ENCODE measurements at regions not wholly inside any gene's neighbourhood (a gene's known extent, or its start where the extent isn't known, plus 50 kb on each side); places are given as distances from the start of the nearest gene placed in this dataset.
"Not testable (repeated sequence)": the region's sequence is repeated elsewhere in the genome, so short reads cannot be mapped to it uniquely, and the experiment has no call there.

DNA sequence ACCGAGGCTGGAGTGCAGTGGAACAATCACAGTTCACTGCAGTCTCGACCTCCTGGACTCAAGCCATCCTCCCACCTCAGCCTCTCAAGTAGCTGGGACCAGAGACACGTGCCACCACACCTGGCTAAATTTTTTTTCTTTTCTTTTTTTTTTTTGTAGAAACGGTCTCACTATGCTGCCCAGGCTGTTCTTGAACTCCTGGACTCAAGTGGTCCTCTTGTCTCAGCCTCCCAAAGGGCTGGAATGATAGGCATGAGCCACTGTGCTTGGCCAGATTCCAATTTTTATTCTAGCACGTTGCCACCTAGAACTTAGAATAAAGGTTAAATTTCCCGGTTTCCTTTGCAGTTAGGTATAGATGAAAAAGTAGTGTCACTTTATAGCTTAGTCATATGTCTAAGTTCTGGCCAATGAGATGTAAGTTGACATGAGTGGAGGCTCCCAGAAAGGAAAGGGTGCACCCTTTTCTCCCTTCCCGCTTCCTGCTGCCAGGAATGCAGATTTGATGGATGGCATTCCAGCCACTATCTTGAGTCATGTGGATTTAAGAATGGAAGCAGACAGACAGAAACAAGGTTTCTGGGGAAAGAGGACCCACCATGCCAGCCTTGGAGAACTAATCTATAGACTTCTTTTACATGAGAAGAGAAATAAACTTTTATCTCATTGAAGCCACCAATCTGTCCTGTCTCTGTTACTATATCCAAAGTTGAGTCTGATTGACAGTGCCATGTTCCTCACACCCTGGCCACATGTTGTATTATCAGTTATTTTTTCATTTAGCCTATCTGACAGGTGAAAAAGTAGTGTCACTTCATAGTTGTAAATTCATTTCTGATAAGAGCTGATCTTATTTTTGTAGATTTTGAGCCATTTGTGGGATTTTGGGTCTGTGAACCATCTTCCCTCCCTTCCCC is 60.6 kb upstream of the NCOA3 start:
- TF ChIP-seq, protein P1, sequence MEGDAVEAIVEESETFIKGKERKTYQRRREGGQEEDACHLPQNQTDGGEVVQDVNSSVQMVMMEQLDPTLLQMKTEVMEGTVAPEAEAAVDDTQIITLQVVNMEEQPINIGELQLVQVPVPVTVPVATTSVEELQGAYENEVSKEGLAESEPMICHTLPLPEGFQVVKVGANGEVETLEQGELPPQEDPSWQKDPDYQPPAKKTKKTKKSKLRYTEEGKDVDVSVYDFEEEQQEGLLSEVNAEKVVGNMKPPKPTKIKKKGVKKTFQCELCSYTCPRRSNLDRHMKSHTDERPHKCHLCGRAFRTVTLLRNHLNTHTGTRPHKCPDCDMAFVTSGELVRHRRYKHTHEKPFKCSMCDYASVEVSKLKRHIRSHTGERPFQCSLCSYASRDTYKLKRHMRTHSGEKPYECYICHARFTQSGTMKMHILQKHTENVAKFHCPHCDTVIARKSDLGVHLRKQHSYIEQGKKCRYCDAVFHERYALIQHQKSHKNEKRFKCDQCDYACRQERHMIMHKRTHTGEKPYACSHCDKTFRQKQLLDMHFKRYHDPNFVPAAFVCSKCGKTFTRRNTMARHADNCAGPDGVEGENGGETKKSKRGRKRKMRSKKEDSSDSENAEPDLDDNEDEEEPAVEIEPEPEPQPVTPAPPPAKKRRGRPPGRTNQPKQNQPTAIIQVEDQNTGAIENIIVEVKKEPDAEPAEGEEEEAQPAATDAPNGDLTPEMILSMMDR (IDR thresholded peaks at IDR 0.05; ENCODE audit: low read depth, low read length): no peak
- DNase-seq (ENCODE audit: low read depth, low spot score): peak; percentile 6
- in situ Hi-C loops (cut with HindIII; ENCODE audit: low sequenced_read_pairs): no loop called here
- no peak overlapping the region for H3K4me3 ChIP-seq (ENCODE audit: low read depth, low read length)

DNA sequence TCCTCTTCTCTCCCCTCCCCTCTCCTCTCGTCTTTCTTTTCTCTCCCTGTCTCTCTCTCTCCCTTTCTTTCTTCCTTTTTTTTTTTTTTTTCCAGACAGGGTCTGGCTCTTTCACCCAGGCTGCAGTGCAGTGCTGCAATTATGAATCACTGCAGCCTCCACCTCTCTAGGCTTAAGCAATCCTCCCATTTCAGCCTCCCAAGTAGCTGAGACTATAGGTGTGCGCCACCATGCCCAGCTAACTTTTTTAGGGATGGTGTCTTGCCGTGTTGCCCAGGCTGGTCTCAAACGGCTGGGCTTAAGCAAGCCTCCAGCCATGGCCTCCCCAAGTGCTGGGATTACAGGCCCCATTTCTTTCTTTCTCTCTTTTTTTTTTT is 59.9 kb upstream of the NCOA3 start:
- H3K4me3 ChIP-seq (ENCODE audit: low read depth, low read length): no peak overlapping the region
- TF ChIP-seq, protein P1 (IDR thresholded peaks at IDR 0.05; ENCODE audit: low read depth, low read length): no peak
- no peak for DNase-seq (ENCODE audit: low read depth, low spot score)
- in situ Hi-C loops (cut with HindIII; ENCODE audit: low sequenced_read_pairs): no loop called here

DNA sequence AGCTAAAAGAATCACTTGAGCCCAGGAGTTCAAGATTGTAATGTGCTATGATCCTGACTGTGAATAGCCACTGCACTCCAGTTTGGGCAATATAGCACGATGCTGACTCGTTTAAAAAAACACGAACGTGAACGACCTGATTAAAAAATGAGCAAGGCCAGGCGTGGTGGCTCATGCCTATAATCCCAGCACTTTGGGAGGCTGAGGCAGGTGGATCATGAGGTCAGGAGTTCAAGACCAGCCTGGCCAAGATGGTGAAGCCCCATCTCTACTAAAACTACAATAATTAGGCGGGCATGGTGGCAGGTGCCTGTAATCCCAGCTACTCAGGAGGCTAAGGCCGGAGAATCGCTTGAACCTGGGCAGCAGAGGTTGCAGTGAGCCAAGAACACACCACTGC is 58.6 kb upstream of the NCOA3 start:
- DNase-seq (ENCODE audit: low read depth, low spot score); H3K4me3 ChIP-seq (ENCODE audit: low read depth, low read length); in situ Hi-C loops (cut with HindIII; ENCODE audit: low sequenced_read_pairs): not testable (repeated sequence)

DNA sequence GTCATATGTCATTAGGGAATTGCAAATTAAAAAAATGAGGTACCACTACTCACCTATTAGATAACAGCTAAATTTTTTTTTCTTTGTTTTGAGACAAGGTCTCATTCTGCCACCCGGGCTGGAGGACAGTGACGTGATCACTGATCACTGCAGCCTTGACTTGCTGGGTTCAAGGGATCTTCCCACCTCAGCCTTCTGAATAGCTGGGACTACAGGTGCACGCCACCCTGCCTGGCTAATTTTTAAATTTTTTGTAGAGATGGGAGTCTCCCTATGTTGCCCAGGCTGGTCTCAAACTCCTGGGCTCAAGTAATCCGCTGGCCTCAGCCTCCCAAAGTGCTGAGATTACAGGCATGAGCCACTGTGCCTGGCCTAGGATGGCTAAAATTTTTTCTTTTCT is 57.1 kb upstream of the NCOA3 start:
- no peak overlapping the region for H3K4me3 ChIP-seq (ENCODE audit: low read depth, low read length)
- in situ Hi-C loops (cut with HindIII; ENCODE audit: low sequenced_read_pairs): no loop called here
- TF ChIP-seq, protein P1 (IDR thresholded peaks at IDR 0.05; ENCODE audit: low read depth, low read length): no peak
- no peak for DNase-seq (ENCODE audit: low read depth, low spot score)

DNA sequence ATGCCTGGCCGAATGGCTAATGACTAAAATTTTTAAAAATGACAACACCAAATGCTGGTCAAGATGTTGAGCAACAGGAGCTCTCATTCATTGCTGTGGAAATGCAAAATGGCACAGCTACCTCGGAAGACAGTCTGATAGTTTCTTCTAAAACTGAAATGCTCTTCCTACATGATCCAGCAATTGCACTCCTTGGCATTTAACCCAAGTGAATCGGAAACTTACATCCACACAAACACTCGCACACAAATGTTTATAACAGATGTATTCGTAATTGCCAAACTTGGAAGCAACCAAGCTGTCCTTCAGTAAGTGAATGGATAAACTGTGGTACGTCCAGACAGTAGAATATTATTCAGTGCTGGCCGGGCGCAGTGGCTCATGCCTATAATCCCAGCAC is 56.4 kb upstream of the NCOA3 start:
- H3K4me3 ChIP-seq (ENCODE audit: low read depth, low read length): no peak overlapping the region
- no peak for DNase-seq (ENCODE audit: low read depth, low spot score)
- in situ Hi-C loops (cut with HindIII; ENCODE audit: low sequenced_read_pairs): no loop called here
- TF ChIP-seq, protein P1 (IDR thresholded peaks at IDR 0.05; ENCODE audit: low read depth, low read length): no peak

DNA sequence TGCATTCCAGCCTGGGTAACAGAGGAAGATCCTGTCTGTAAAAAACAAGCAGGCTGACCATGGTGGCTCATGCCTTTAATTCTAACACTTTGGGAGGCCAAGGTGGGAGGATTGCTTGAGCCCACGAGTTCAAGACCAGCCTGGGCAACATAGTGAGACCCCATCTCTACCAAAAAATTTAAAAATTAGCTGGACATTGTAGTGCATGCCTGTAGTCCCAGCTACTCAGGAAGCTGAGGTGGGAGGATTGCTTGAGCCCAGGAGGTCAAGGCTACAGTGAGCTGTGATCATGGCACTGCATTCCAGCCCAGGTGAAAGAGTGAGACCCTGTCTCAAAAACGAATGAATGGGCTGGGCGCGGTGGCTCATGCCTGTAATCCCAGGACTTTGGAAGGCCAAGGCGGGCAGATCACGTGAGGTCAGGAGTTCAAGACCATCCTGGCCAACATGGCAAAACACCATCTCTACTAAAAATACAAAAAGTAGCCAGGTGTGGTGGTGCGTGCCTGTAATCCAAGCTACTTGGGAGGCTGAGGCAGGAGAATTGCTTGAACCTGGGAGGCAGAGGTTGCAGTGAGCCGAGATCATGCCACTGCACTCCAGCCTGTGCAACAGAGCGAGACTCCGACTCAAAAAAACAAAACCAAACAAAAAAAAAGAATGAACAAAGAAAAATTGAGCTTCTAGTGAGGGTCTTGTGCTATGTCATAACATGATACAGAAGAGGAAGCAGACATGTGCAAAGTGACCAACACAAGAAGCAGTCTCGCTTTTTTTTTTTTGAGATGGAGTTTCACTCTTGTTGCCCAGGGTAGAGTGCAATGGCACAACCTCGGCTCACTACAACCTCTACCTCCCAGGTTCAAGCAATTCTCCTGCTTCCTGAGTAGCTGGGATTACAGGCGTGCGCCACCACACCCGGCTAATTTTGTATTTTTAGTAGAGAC is 54.1 kb upstream of the NCOA3 start:
- DNase-seq (ENCODE audit: low read depth, low spot score); in situ Hi-C loops (cut with HindIII; ENCODE audit: low sequenced_read_pairs): not testable (repeated sequence)

DNA sequence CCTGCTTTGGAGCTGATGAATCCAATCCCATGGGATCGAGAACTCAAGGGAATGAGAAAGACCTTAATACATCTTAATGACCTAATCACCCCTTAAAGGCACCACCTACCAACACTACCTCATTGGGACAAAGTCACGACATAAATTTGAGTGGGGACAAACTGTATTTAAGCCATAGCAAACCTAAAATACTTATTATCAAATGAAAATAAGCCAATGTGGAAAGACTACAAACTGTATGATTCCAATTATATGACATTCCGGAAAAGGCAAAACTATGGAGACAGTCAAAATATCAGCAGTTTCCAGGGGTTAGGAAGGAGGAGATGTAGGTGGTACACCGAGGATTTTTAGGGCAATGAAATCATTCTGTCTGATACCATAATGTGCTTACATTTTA is 53.3 kb upstream of the NCOA3 start:
- DNase-seq (ENCODE audit: low read depth, low spot score): no peak
- H3K4me3 ChIP-seq (ENCODE audit: low read depth, low read length): no peak overlapping the region
- TF ChIP-seq, protein P1 (IDR thresholded peaks at IDR 0.05; ENCODE audit: low read depth, low read length): no peak
- in situ Hi-C loops (cut with HindIII; ENCODE audit: low sequenced_read_pairs): no loop called here

More for the DNA sequence above, 54.1 kb upstream of the NCOA3 start:
- H3K4me3 ChIP-seq (ENCODE audit: low read depth, low read length): not testable (repeated sequence)
